PC-9 (cell line): ENCODE measurements at regions not wholly inside any gene's neighbourhood (a gene's known extent, or its start where the extent isn't known, plus 50 kb on each side); places are given as distances from the start of the nearest gene placed in this dataset.

ENCODE experiments used
- BruUV-seq: library from RNA; stranded (reverse); fragments of 400-500 nt; replicated peaks from 2 replicates; lab custom pipeline; 2021; lab: Mats Ljungman, UMichigan
- CTCF ChIA-PET: fragments of 300-600 bp; sonication (Branson Sonifier 250); formaldehyde crosslinking; loops from one replicate; lab custom pipeline; 2022; ENCODE audit warnings: antibody characterized with exemption; lab: Charles Lee
- POLR2A ChIA-PET: fragments of 300-600 bp; sonication (Branson Sonifier 250); formaldehyde crosslinking; loops from one replicate; lab custom pipeline; 2022; ENCODE audit warnings: antibody characterized with exemption; ENCODE audit not compliant: unreplicated experiment; lab: Charles Lee
- DNase-seq, 2 experiments: peaks; one replicate each; pipeline versions ENCODE4 v3.0.0 to v3.0.0-alpha.2; 2015 to 2022; ENCODE audit warnings: mixed read lengths in 1 of 2
- H2AFZ ChIP-seq: fragments of 200-600 bp; sonication (generic); 2 replicates; pipeline ENCODE4 v1.8.1; 2017; ENCODE audit warnings: antibody characterized with exemption
- H3F3A ChIP-seq: fragments of 200-600 bp; sonication (generic); 2 replicates; pipeline ENCODE4 v1.8.1; 2017; ENCODE audit warnings: antibody characterized with exemption, mild to moderate bottlenecking, low read depth; ENCODE audit not compliant: insufficient read depth
- H3K27ac ChIP-seq: fragments of 200-600 bp; sonication (generic); 2 replicates; pipeline ENCODE4 v1.6.1; 2016; ENCODE audit warnings: mixed run types
- H3K27me3 ChIP-seq: fragments of 200-600 bp; sonication (generic); 2 replicates; pipeline ENCODE4 v1.6.1; 2016; ENCODE audit warnings: low read depth, mixed run types; ENCODE audit not compliant: insufficient read depth
- H3K36me3 ChIP-seq: fragments of 200-600 bp; sonication (generic); 2 replicates; pipeline ENCODE4 v1.6.1; 2016; ENCODE audit warnings: low read depth, mixed run types
- H3K4me1 ChIP-seq: fragments of 200-600 bp; sonication (generic); replicated peaks from 2 replicates; pipeline ENCODE4 v1.6.1; 2016; ENCODE audit warnings: mixed run types; ENCODE audit not compliant: insufficient read depth
- H3K4me2 ChIP-seq: fragments of 200-600 bp; sonication (generic); 2 replicates; pipeline ENCODE4 v1.6.1; 2017; ENCODE audit warnings: mixed run types
- H3K4me3 ChIP-seq: fragments of 200-600 bp; sonication (generic); 2 replicates; pipeline ENCODE4 v1.6.1; 2016; ENCODE audit warnings: mixed run types
- H3K79me2 ChIP-seq: fragments of 200-600 bp; sonication (generic); 2 replicates; pipeline ENCODE4 v1.6.1; 2017; ENCODE audit warnings: low read depth, mixed run types
- H3K9me2 ChIP-seq: fragments of 200-600 bp; sonication (generic); 2 replicates; pipeline ENCODE4 v1.8.1; 2017; ENCODE audit warnings: mild to moderate bottlenecking; ENCODE audit not compliant: insufficient read depth
- H3K9me3 ChIP-seq: fragments of 200-600 bp; sonication (generic); 2 replicates; pipeline ENCODE4 v1.8.1; 2016; ENCODE audit warnings: low read depth; ENCODE audit not compliant: insufficient read depth
- H4K20me1 ChIP-seq: fragments of 200-600 bp; sonication (generic); 2 replicates; pipeline ENCODE4 v1.8.1; 2017; ENCODE audit not compliant: insufficient read depth
- CTCF ChIP-seq: fragments of 200-600 bp; sonication (generic); conservative IDR thresholded peaks from 2 replicates; pipeline ENCODE4 v1.6.1; 2017; ENCODE audit warnings: mixed run types, antibody characterized with exemption, mild to moderate bottlenecking, moderate library complexity
- EZH2 ChIP-seq: fragments of 200-600 bp; sonication (generic); IDR thresholded peaks from 2 replicates; pipeline ENCODE4 v1.8.0; 2017; ENCODE audit warnings: antibody characterized with exemption, low read depth
- intact Hi-C: fragments of 100-400 bp; cut with micrococcal nuclease; formaldehyde crosslinking; loops from one replicate; pipeline ENCODE4 v1.10.0; 2022; ENCODE audit not compliant: unreplicated experiment

GRCh38 chr20:7355051-7355450, 585.2 kb downstream of the HAO1 start:
- no peaks in the 10 kb centered on the region for H3F3A ChIP-seq
- H3K79me2 ChIP-seq = no peaks in the 10 kb centered on the region
- TF ChIP-seq CTCF (no peak), EZH2 (no peak)
- no peak overlapping the region for H3K27ac ChIP-seq
- no peaks in the 10 kb centered on the region for H3K4me1 ChIP-seq
- no peaks in the 10 kb centered on the region for H3K9me3 ChIP-seq
- no peaks in the 10 kb centered on the region for H3K36me3 ChIP-seq
- no peaks in the 10 kb centered on the region for H3K27me3 ChIP-seq
- no peaks in the 10 kb centered on the region; the same call in 1 of the 2 replicates for H4K20me1 ChIP-seq
- ChIA-PET CTCF (no interaction called here), POLR2A (no interaction called here)
- DNase-seq = no peak
- no TSS peak for BruUV-seq
- intact Hi-C loops = no loop called here
- H3K4me2 ChIP-seq = no peak overlapping the region
- H2AFZ ChIP-seq = no peak overlapping the region
- no peaks in the 10 kb centered on the region for H3K9me2 ChIP-seq
- no peak overlapping the region for H3K4me3 ChIP-seq

- BruUV-seq = no TSS peak
These were observed 581.6 kb downstream of the HAO1 start for GRCh38 chr20:7358670-7359069.

GRCh38 chr20:7359739-7360138, 580.5 kb downstream of the HAO1 start:
- CTCF ChIA-PET = no interaction called here
- Histone ChIP-seq H3K27me3 (no peaks in the 10 kb centered on the region), H3K4me1 (no peaks in the 10 kb centered on the region), H3K4me3 (no peak overlapping the region), H3K79me2 (no peaks in the 10 kb centered on the region), H2AFZ (no peak overlapping the region), H4K20me1 (no peaks in the 10 kb centered on the region; the same call in 1 of the 2 replicates), H3K9me3 (no peaks in the 10 kb centered on the region), H3F3A (no peaks in the 10 kb centered on the region), H3K27ac (no peak overlapping the region), H3K9me2 (no peaks in the 10 kb centered on the region), H3K4me2 (no peak overlapping the region), H3K36me3 (no peaks in the 10 kb centered on the region)
- POLR2A ChIA-PET = no interaction called here
- no peak for DNase-seq
- no TSS peak for BruUV-seq
- intact Hi-C loops = no loop called here
- no peak for TF ChIP-seq CTCF

More at GRCh38 chr20:7358670-7359069, 581.6 kb downstream of the HAO1 start:
- no peak for DNase-seq
- no peak for TF ChIP-seq CTCF
- Histone ChIP-seq H2AFZ (no peak overlapping the region), H3K36me3 (no peaks in the 10 kb centered on the region), H4K20me1 (no peaks in the 10 kb centered on the region; the same call in 1 of the 2 replicates), H3K4me1 (no peaks in the 10 kb centered on the region), H3F3A (no peaks in the 10 kb centered on the region), H3K4me2 (no peak overlapping the region), H3K27ac (no peak overlapping the region), H3K27me3 (no peaks in the 10 kb centered on the region), H3K9me2 (no peaks in the 10 kb centered on the region), H3K9me3 (no peaks in the 10 kb centered on the region), H3K79me2 (no peaks in the 10 kb centered on the region), H3K4me3 (no peak overlapping the region)
- CTCF ChIA-PET = no interaction called here
- intact Hi-C loops = no loop called here
- POLR2A ChIA-PET = no interaction called here
